ENCODE measurements at regions not wholly inside any gene's neighbourhood (a gene's known extent, or its start where the extent isn't known, plus 50 kb on each side); places are given as distances from the start of the nearest gene placed in this dataset.

DNA sequence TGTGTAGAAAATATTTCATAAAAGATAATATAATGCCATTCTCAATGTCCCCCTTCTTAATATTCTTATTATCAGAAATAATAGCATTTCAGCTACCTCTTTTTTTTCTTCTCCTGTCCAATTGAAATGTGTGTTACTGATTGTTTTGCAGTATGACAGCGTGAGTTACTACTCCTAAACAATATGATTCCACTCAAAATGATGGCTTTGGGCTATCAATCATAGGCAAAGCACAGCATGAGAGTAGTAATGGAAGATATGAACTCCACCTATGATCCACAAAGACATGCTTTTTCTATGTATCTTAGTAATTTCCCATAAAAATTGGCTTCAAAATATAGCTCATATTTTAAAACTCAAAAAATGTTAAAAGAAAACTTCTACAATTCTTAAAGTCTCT is 867.3 kb upstream of the NUDT12 start:
- TF ChIP-seq RAD21 (IDR thresholded peaks at IDR 0.05; ENCODE audit: low read length): no peak
- no peak for TF ChIP-seq BHLHE40 (IDR thresholded peaks at IDR 0.05; ENCODE audit: low read depth, low read length)
- TF ChIP-seq POLR2A (IDR thresholded peaks at IDR 0.05; ENCODE audit: low read depth, low read length): no peak
- TF ChIP-seq SMC3 (IDR thresholded peaks at IDR 0.05; ENCODE audit: low read depth, low read length): no peak
- TF ChIP-seq, protein P1, sequence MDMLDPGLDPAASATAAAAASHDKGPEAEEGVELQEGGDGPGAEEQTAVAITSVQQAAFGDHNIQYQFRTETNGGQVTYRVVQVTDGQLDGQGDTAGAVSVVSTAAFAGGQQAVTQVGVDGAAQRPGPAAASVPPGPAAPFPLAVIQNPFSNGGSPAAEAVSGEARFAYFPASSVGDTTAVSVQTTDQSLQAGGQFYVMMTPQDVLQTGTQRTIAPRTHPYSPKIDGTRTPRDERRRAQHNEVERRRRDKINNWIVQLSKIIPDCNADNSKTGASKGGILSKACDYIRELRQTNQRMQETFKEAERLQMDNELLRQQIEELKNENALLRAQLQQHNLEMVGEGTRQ (IDR thresholded peaks at IDR 0.05; ENCODE audit: low read depth, low read length): no peak
- TF ChIP-seq MAZ (IDR thresholded peaks at IDR 0.05; ENCODE audit: borderline replicate concordance, low read depth, low read length): no peak
- TF ChIP-seq FOS (IDR thresholded peaks at IDR 0.05; ENCODE audit: low read depth, low read length): no peak
- ATAC-seq (ENCODE audit: low read depth): no peak
- H2AFZ ChIP-seq (replicated peaks; ENCODE audit: low read length, poor library complexity): no peak overlapping the region
- H2BK5ac ChIP-seq (ENCODE audit: low read depth, low read length, poor library complexity, severe bottlenecking): no peak overlapping the region
- H3K27ac ChIP-seq (ENCODE audit: insufficient read depth, low read length): no peak overlapping the region
- no peak overlapping the region for H3K14ac ChIP-seq (replicated peaks; ENCODE audit: low read depth, low read length)
- H3K4me2 ChIP-seq (ENCODE audit: low read depth, low read length): no peak overlapping the region
- H3K27me3 ChIP-seq (ENCODE audit: control insufficient read depth, insufficient read depth, low read length): no peaks in the 10 kb centered on the region
- no peak overlapping the region for H2BK15ac ChIP-seq (ENCODE audit: low read depth, low read length)
- H3K9me1 ChIP-seq (ENCODE audit: insufficient read depth, low read length): no peaks in the 10 kb centered on the region
- no CpG with 5 or more reads among the region's 1 CpG for WGBS, 2 experiments (ENCODE audit: extremely low coverage in 2 of 2, insufficient read length in 1 of 2)
- no peak overlapping the region for H3K4ac ChIP-seq (ENCODE audit: low read depth, low read length)
- no peak overlapping the region for H3K4me3 ChIP-seq (ENCODE audit: insufficient read depth, low read depth, low read length)
- H4K5ac ChIP-seq (ENCODE audit: low read depth, low read length): no peak overlapping the region
- H3K36me3 ChIP-seq (ENCODE audit: control insufficient read depth, insufficient read depth, low read length): no peaks in the 10 kb centered on the region
- no peak for DNase-seq
- H3K9me3 ChIP-seq (ENCODE audit: control insufficient read depth, insufficient read depth, low read length): no peaks in the 10 kb centered on the region
- no peak overlapping the region for H2AK9ac ChIP-seq (replicated peaks; ENCODE audit: low read depth, low read length, poor library complexity)
- no peak overlapping the region for H3K18ac ChIP-seq (ENCODE audit: low read depth, low read length)
- no peak overlapping the region for H3K23ac ChIP-seq (ENCODE audit: low read depth, low read length)
- intact Hi-C loops (cut with micrococcal nuclease): loop anchor here (5.0 kb wide), 1 partner anchor 1247 kb away; no protein-coding TSS in a partner anchor
- no peak overlapping the region for H3K9ac ChIP-seq (ENCODE audit: low read depth, low read length)
- in situ Hi-C loops (cut with MboI; ENCODE audit: low sequenced_read_pairs): no loop called here
- BruUV-seq (replicated peaks): no TSS peak
- CTCF ChIA-PET: no interaction called here
- no peak overlapping the region for H2BK20ac ChIP-seq (ENCODE audit: low read depth, low read length)
- no peak overlapping the region for H2AK5ac ChIP-seq (ENCODE audit: low read depth, low read length)
- no peak overlapping the region for H4K8ac ChIP-seq (ENCODE audit: low read depth in 2 of 2, low read length in 2 of 2)
- POLR2A ChIA-PET (ENCODE audit: unreplicated experiment): no interaction called here
- no peaks in the 10 kb centered on the region for H4K20me1 ChIP-seq (ENCODE audit: insufficient read depth, low read length)
- no peaks in the 10 kb centered on the region for H3K79me1 ChIP-seq (ENCODE audit: low read depth in 1 of 2, low read length in 2 of 2)
- H4K91ac ChIP-seq (ENCODE audit: insufficient read depth, low read depth, low read length): no peak overlapping the region
- H3K56ac ChIP-seq (ENCODE audit: extremely low read depth, insufficient read depth, low read length): no peak overlapping the region
- dilution Hi-C loops (cut with HindIII; ENCODE audit: low sequenced_read_pairs, unreplicated experiment): no loop called here
- H2BK120ac ChIP-seq (ENCODE audit: low read depth, low read length): no peak overlapping the region
- H3K4me1 ChIP-seq (ENCODE audit: control insufficient read depth, insufficient read depth, low read length): no peaks in the 10 kb centered on the region

Data from IMR-90 (cell line).